ENCODE measurements at regions not wholly inside any gene's neighbourhood (a gene's known extent, or its start where the extent isn't known, plus 50 kb on each side); places are given as distances from the start of the nearest gene placed in this dataset.

DNA sequence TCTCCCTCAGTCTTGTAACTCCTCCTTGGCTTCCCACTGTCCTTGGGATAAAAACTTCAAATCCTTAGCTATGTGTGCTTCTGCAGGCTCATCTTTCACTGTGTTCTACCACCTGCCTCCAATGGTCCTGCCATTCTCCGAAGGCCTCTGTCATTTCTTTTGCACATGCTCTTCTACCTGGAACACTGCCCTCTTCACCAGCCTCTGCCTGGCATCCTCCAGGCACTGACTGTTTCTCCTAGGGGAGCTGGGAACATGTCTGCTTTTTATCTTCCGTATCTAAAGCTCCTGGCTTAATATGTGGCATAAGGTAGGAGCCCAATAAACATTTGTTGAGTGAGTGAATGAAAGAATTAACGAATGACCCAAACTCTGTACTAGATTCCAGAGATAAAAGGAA, 603.3 kb upstream of the TMEM132C start:
- TF ChIP-seq, protein P1, sequence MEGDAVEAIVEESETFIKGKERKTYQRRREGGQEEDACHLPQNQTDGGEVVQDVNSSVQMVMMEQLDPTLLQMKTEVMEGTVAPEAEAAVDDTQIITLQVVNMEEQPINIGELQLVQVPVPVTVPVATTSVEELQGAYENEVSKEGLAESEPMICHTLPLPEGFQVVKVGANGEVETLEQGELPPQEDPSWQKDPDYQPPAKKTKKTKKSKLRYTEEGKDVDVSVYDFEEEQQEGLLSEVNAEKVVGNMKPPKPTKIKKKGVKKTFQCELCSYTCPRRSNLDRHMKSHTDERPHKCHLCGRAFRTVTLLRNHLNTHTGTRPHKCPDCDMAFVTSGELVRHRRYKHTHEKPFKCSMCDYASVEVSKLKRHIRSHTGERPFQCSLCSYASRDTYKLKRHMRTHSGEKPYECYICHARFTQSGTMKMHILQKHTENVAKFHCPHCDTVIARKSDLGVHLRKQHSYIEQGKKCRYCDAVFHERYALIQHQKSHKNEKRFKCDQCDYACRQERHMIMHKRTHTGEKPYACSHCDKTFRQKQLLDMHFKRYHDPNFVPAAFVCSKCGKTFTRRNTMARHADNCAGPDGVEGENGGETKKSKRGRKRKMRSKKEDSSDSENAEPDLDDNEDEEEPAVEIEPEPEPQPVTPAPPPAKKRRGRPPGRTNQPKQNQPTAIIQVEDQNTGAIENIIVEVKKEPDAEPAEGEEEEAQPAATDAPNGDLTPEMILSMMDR (conservative IDR thresholded peaks at IDR 0.05) = no peak

GRCh38 chr12:127664901-127665300, 602.1 kb upstream of the TMEM132C start:
- TF ChIP-seq, protein P1 (conservative IDR thresholded peaks at IDR 0.05) = no peak

More for the DNA sequence above, 603.3 kb upstream of the TMEM132C start:
- H3K27ac ChIP-seq = no peak overlapping the region

GRCh38 chr12:127667131-127667685, 599.8 kb upstream of the TMEM132C start:
- TF ChIP-seq, protein P1 (conservative IDR thresholded peaks at IDR 0.05) = no peak
- H3K27ac ChIP-seq = no peak overlapping the region

More at GRCh38 chr12:127664901-127665300, 602.1 kb upstream of the TMEM132C start:
- H3K27ac ChIP-seq = no peak overlapping the region

DNA sequence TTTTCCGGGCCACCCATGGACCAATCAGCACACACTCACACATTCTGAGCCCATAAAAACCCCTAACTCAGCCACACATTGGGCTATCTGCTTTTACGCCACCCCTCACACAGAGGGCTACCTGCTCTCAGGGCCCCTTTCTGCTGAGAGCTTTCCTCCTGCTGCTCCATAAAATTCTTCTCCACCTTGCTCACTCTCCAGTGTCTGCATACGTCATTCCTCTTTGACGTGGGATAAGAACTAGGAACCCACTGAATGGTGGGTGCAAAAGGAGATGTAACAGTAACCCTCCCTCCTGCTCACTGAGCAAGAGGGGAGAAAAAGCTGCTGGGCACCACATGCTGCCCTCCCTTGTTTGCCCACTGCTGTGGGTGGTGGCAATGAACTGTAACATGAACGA, 596.7 kb upstream of the TMEM132C start:
- TF ChIP-seq, protein P1 (conservative IDR thresholded peaks at IDR 0.05) = no peak
- no peak overlapping the region for H3K27ac ChIP-seq

DNA sequence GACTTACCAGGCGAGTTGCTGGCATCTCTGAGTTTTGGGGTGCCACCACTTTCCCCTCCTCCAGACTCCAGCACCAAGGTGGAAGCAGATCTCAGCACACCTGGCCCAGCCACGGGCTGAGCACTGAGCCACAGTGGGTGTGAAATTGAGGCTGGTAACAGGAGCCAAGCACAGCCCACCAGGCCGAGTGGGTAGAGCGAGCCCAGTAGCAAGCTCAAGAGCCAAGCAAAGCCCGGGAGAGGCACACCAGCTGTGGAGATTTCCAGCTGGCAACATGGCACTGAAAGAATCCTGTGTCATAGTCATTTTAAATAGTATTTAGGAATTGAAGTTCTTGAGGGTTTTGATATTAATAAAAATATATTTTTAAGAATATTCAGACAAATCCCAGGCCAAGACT, 596.2 kb upstream of the TMEM132C start:
- no peak overlapping the region for H3K27ac ChIP-seq
- TF ChIP-seq, protein P1 (conservative IDR thresholded peaks at IDR 0.05) = no peak

DNA sequence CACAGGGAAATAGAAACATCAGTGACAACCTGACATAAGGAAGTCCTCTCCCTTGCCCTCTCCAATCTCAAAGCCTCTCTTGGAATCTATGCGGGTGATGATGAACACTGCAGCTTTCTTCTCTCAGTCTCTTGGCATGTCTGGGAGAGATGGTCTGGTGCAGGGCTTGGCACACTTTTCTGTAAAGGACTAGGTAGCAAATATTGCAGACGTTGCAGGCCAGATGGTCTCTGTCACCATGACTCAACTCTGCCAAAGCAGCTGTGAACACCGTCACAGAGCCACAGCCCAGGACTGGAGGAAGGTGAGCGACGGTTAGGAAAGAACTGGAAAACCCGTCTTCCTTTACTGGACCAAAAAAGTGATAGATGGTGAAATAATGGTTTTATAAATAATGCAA, 591.0 kb upstream of the TMEM132C start:
- no peak overlapping the region for H3K27ac ChIP-seq
- TF ChIP-seq, protein P1 (conservative IDR thresholded peaks at IDR 0.05) = no peak

- TF ChIP-seq, protein P1 (conservative IDR thresholded peaks at IDR 0.05) = peak; percentile 89
Observed at GRCh38 chr12:127677537-127678131, 589.3 kb upstream of the TMEM132C start.

More at GRCh38 chr12:127677537-127678131, 589.3 kb upstream of the TMEM132C start:
- H3K27ac ChIP-seq = no peak overlapping the region

All from VCaP (cell line).